SK-N-SH (cell line): ENCODE measurements at regions not wholly inside any gene's neighbourhood (a gene's known extent, or its start where the extent isn't known, plus 50 kb on each side); places are given as distances from the start of the nearest gene placed in this dataset.

ENCODE experiments used
- CTCF ChIA-PET: fragments of 300-600, 350-600 bp; formaldehyde crosslinking; extraction: SDS; loops from one replicate; lab custom pipeline; 2021; lab: Yijun Ruan, JAX
- POLR2A ChIA-PET: fragments of 350-600 bp; sonication (Branson Sonifier 250); formaldehyde crosslinking; extraction: SDS; loops from one replicate; lab custom pipeline; 2020; ENCODE audit warnings: antibody characterized with exemption, inconsistent platforms; lab: Yijun Ruan, JAX
- DNase-seq: peaks from one replicate; pipeline ENCODE4 v3.0.0; 2012
- H2AFZ ChIP-seq: fragments of 200-600 bp; sonication (generic); 2 replicates; pipeline ENCODE4 v1.8.1; 2016; ENCODE audit warnings: antibody characterized with exemption, mild to moderate bottlenecking, low read depth
- H3F3A ChIP-seq: fragments of 200-600 bp; sonication (generic); replicated peaks from 2 replicates; pipeline ENCODE3; 2016; ENCODE audit warnings: antibody characterized with exemption, mild to moderate bottlenecking; ENCODE audit not compliant: insufficient read depth
- H3K27ac ChIP-seq, 2 experiments: fragments of 200-500 bp in 1 of 2; fragments of 200-600 bp in 1 of 2; sonication (Bioruptor generic) in 1 of 2; sonication (generic), shearing (Covaris generic) in 1 of 2; 2 replicates each; pipeline versions ENCODE4 v1.5.1 to v1.6.1; 2014 to 2016; ENCODE audit warnings: low read depth in 2 of 2, inconsistent platforms in 1 of 2, low read length in 1 of 2, mild to moderate bottlenecking in 1 of 2, mixed read lengths in 1 of 2
- H3K27me3 ChIP-seq: fragments of 200-600 bp; sonication (generic), shearing (Covaris generic); 2 replicates; pipeline ENCODE4 v1.6.1; 2016; ENCODE audit warnings: mixed run types; ENCODE audit not compliant: insufficient read depth
- H3K36me3 ChIP-seq, 2 experiments: fragments of 200-500 bp in 1 of 2; fragments of 200-600 bp in 1 of 2; sonication (Bioruptor generic) in 1 of 2; sonication (generic) in 1 of 2; replicated peaks in 1 of 2; 2 replicates each; pipeline versions ENCODE3 to v1.5.1; 2014 to 2016; ENCODE audit warnings: low read length in 1 of 2, mild to moderate bottlenecking in 1 of 2; ENCODE audit not compliant: insufficient read depth in 2 of 2, control insufficient read depth in 1 of 2
- H3K4me1 ChIP-seq, 2 experiments: fragments of 200-500 bp in 1 of 2; fragments of 200-600 bp in 1 of 2; sonication (Bioruptor generic) in 1 of 2; sonication (generic), shearing (Covaris generic) in 1 of 2; 2 replicates each; pipeline versions ENCODE4 v1.5.1 to v1.6.1; 2014 to 2016; ENCODE audit warnings: low read depth in 1 of 2, low read length in 1 of 2, mixed run types in 1 of 2; ENCODE audit not compliant: insufficient read depth in 2 of 2, control insufficient read depth in 1 of 2
- H3K4me2 ChIP-seq: fragments of 200-600 bp; sonication (generic), shearing (Covaris generic); 2 replicates; pipeline ENCODE4 v1.6.1; 2017; ENCODE audit warnings: mixed run types
- H3K4me3 ChIP-seq, 2 experiments: fragments of 200-500 bp in 1 of 2; fragments of 200-600 bp in 1 of 2; sonication (Bioruptor generic) in 1 of 2; sonication (generic), shearing (Covaris generic) in 1 of 2; 2 replicates each; pipeline versions ENCODE4 v1.5.1 to v1.8.1; 2014 to 2016; ENCODE audit warnings: low read depth in 2 of 2, inconsistent platforms in 1 of 2, low read length in 1 of 2, mild to moderate bottlenecking in 1 of 2, mixed read lengths in 1 of 2, moderate library complexity in 1 of 2
- H3K79me2 ChIP-seq: fragments of 200-600 bp; sonication (generic); 2 replicates; pipeline ENCODE4 v1.8.1; 2017; ENCODE audit warnings: mild to moderate bottlenecking; ENCODE audit not compliant: insufficient read depth
- H3K9ac ChIP-seq: fragments of 200-600 bp; sonication (generic); 2 replicates; pipeline ENCODE4 v1.6.1; 2017; ENCODE audit warnings: mixed run types
- H3K9me2 ChIP-seq: fragments of 200-600 bp; sonication (generic); 2 replicates; pipeline ENCODE4 v1.6.1; 2017; ENCODE audit warnings: mixed run types
- H3K9me3 ChIP-seq: fragments of 200-600 bp; sonication (generic); 2 replicates; pipeline ENCODE4 v1.6.1; 2017; ENCODE audit warnings: mixed run types, mild to moderate bottlenecking, moderate library complexity
- H4K20me1 ChIP-seq: fragments of 200-600 bp; sonication (generic); 2 replicates; pipeline ENCODE4 v1.6.1; 2017; ENCODE audit warnings: mild to moderate bottlenecking, mixed run types; ENCODE audit not compliant: insufficient read depth
- EP300 ChIP-seq, 2 experiments: IDR thresholded peaks; 2 replicates each; pipeline versions ENCODE4 v1.4.0 to v1.6.1; 2012; ENCODE audit warnings: borderline replicate concordance in 1 of 2, low read depth in 1 of 2, low read length in 1 of 2
- EZH2phosphoT487 ChIP-seq: fragments of 200-600 bp; sonication (generic); IDR thresholded peaks from 2 replicates; pipeline ENCODE4 v1.6.1; 2017; ENCODE audit warnings: low read depth, mixed run types, mild to moderate bottlenecking, antibody characterized with exemption, moderate library complexity, borderline replicate concordance
- GABPA ChIP-seq: IDR thresholded peaks from 2 replicates; pipeline ENCODE4 v1.4.0; 2012; ENCODE audit warnings: low read depth, mild to moderate bottlenecking
- GATA2 ChIP-seq: sonication (generic); formaldehyde crosslinking; IDR thresholded peaks from 2 replicates; pipeline ENCODE4 v1.5.0; 2020; ENCODE audit warnings: mild to moderate bottlenecking, missing genetic modification reagents
- JUND ChIP-seq: IDR thresholded peaks from 2 replicates; pipeline ENCODE4 v1.4.0; 2012
- NFIC ChIP-seq: IDR thresholded peaks from 2 replicates; pipeline ENCODE4 v1.4.0; 2012; ENCODE audit warnings: borderline replicate concordance
- NRF1 ChIP-seq: IDR thresholded peaks from 2 replicates; pipeline ENCODE4 v1.6.1; 2012; ENCODE audit warnings: low read depth, mild to moderate bottlenecking, low read length
- RAD21 ChIP-seq: IDR thresholded peaks from 2 replicates; pipeline ENCODE4 v1.6.1; 2012; ENCODE audit warnings: mild to moderate bottlenecking, low read length
- RXRA ChIP-seq: IDR thresholded peaks from 2 replicates; pipeline ENCODE4 v1.4.0; 2012; ENCODE audit warnings: low read depth, mild to moderate bottlenecking, borderline replicate concordance
- SIN3A ChIP-seq: IDR thresholded peaks from 2 replicates; pipeline ENCODE4 v1.6.1; 2012; ENCODE audit warnings: low read depth, mild to moderate bottlenecking, low read length, moderate library complexity, borderline replicate concordance
- TEAD4 ChIP-seq: IDR thresholded peaks from 2 replicates; pipeline ENCODE4 v1.4.0; 2012; ENCODE audit warnings: mild to moderate bottlenecking, borderline replicate concordance; ENCODE audit not compliant: insufficient read depth
- YY1 ChIP-seq: IDR thresholded peaks from 2 replicates; pipeline ENCODE4 v1.4.0; 2012; ENCODE audit warnings: low read depth, mild to moderate bottlenecking
- WGBS: methylation state at CpG from one replicate; pipeline ENCODE4 v1.1.6; 2017; ENCODE audit warnings: low lambda C conversion rate; 5-methylcytosine and 5-hydroxymethylcytosine counted together
- TF ChIP-seq, protein P1 (sequence below): IDR thresholded peaks from 2 replicates; pipeline ENCODE4; 2012
- TF ChIP-seq, protein P2 (sequence below): IDR thresholded peaks from 2 replicates; pipeline ENCODE4 v1.6.1; 2012; ENCODE audit warnings: mild to moderate bottlenecking, low read depth, low read length, moderate library complexity
- TF ChIP-seq, protein P3 (sequence below): IDR thresholded peaks from 2 replicates; pipeline ENCODE4 v1.4.0; 2012; ENCODE audit warnings: low read depth
- TF ChIP-seq, protein P4 (sequence below): fragments of 150-350 bp; IDR thresholded peaks from 2 replicates; pipeline ENCODE4 v1.6.1; 2016; ENCODE audit warnings: mild to moderate bottlenecking, low read depth, low read length

DNA sequence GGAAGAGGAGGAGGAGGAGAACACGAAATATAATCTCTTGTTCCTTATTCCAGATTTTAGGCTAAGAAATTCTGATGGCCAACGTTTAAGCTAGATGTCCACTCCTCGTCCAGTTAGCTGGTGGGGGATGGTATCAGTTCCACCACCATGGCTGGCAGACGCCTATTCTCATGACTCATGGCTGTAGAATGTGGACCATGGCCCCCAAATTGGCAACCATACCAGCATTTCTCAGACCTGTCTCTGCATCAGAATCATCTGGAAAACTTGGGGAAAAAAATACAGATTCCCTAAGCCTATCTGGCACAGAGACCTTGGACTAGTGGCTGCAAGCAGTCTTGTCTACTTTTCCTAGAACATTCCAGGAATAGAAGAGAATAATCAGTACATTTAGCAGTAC lies 267.7 kb upstream of the SIX2 start (continued):
- TF ChIP-seq, protein P1, sequence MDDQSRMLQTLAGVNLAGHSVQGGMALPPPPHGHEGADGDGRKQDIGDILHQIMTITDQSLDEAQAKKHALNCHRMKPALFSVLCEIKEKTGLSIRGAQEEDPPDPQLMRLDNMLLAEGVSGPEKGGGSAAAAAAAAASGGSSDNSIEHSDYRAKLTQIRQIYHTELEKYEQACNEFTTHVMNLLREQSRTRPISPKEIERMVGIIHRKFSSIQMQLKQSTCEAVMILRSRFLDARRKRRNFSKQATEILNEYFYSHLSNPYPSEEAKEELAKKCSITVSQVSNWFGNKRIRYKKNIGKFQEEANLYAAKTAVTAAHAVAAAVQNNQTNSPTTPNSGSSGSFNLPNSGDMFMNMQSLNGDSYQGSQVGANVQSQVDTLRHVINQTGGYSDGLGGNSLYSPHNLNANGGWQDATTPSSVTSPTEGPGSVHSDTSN: peak; percentile 43
- no peak for TF ChIP-seq YY1
- TF ChIP-seq SIN3A: no peak
- TF ChIP-seq GATA2 (CRISPR knock-in tag): no peak
- TF ChIP-seq, protein P2, sequence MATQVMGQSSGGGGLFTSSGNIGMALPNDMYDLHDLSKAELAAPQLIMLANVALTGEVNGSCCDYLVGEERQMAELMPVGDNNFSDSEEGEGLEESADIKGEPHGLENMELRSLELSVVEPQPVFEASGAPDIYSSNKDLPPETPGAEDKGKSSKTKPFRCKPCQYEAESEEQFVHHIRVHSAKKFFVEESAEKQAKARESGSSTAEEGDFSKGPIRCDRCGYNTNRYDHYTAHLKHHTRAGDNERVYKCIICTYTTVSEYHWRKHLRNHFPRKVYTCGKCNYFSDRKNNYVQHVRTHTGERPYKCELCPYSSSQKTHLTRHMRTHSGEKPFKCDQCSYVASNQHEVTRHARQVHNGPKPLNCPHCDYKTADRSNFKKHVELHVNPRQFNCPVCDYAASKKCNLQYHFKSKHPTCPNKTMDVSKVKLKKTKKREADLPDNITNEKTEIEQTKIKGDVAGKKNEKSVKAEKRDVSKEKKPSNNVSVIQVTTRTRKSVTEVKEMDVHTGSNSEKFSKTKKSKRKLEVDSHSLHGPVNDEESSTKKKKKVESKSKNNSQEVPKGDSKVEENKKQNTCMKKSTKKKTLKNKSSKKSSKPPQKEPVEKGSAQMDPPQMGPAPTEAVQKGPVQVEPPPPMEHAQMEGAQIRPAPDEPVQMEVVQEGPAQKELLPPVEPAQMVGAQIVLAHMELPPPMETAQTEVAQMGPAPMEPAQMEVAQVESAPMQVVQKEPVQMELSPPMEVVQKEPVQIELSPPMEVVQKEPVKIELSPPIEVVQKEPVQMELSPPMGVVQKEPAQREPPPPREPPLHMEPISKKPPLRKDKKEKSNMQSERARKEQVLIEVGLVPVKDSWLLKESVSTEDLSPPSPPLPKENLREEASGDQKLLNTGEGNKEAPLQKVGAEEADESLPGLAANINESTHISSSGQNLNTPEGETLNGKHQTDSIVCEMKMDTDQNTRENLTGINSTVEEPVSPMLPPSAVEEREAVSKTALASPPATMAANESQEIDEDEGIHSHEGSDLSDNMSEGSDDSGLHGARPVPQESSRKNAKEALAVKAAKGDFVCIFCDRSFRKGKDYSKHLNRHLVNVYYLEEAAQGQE: no peak
- TF ChIP-seq, protein P3, sequence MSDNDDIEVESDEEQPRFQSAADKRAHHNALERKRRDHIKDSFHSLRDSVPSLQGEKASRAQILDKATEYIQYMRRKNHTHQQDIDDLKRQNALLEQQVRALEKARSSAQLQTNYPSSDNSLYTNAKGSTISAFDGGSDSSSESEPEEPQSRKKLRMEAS: 0 out of 2 replicates have a peak, but pooled peaks have one; percentile 16
- TF ChIP-seq EP300 (IDR thresholded peaks at IDR 0.05; ENCODE audit: borderline replicate concordance in 1 of 2, low read depth in 1 of 2, low read length in 1 of 2): peak in 1 of 2 experiments; percentile 66; a peak in 1 of 4 replicates
- TF ChIP-seq RXRA: peak; percentile 36; the same call in 1 of the 2 replicates
- TF ChIP-seq, protein P4, sequence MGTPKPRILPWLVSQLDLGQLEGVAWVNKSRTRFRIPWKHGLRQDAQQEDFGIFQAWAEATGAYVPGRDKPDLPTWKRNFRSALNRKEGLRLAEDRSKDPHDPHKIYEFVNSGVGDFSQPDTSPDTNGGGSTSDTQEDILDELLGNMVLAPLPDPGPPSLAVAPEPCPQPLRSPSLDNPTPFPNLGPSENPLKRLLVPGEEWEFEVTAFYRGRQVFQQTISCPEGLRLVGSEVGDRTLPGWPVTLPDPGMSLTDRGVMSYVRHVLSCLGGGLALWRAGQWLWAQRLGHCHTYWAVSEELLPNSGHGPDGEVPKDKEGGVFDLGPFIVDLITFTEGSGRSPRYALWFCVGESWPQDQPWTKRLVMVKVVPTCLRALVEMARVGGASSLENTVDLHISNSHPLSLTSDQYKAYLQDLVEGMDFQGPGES: no peak

DNA sequence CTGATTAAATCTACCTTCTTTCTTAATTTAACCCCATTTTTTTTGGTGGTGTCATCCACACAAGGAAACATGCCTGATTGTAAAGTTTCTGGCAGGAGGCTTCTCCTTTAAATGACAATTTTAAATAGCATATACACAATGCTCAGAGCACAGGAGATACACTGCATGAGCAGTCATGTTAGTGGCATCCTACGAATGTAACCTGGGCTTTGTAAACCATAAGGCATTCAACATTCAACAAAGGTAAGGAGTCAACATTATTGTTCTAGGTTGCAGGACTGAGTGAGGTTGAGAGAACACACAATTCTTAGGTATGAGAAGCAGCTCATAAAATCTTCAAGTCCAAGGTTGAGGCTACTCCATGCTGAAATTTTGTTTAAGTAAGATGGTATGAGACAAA lies 266.6 kb upstream of the SIX2 start:
- Histone ChIP-seq H3K9me2 (no peaks in the 10 kb centered on the region), H3K79me2 (no peaks in the 10 kb centered on the region), H3K9ac (no peak overlapping the region), H3F3A (peaks cover 10% of the 10 kb centered on the region), H2AFZ (no peak overlapping the region), H3K4me1 (peaks cover 20 to 47% of the 10 kb centered on the region in 2 experiments), H3K9me3 (no peaks in the 10 kb centered on the region), H3K36me3 (no peaks in the 10 kb centered on the region), H3K4me3 (no peak overlapping the region), H3K4me2 (no peak overlapping the region), H4K20me1 (no peaks in the 10 kb centered on the region), H3K27ac (peak overlapping the region in 1 of 2 experiments; percentile 10; a peak in 2 of 4 replicates), H3K27me3 (no peaks in the 10 kb centered on the region)
- no peak for TF ChIP-seq GABPA
- TF ChIP-seq NRF1: no peak
- TF ChIP-seq EZH2phosphoT487: no peak
- no peak for TF ChIP-seq RAD21
- TF ChIP-seq JUND: no peak
- TF ChIP-seq EP300 (IDR thresholded peaks at IDR 0.05; ENCODE audit: borderline replicate concordance in 1 of 2, low read depth in 1 of 2, low read length in 1 of 2): no peak
- TF ChIP-seq NFIC: no peak
- TF ChIP-seq TEAD4: no peak
- no peak for DNase-seq
- WGBS: 92% methylated on average over 1 of the region's 1 CpG
- ChIA-PET CTCF (no interaction called here), POLR2A (no interaction called here)
